Fibroblast of lung (primary cell): ENCODE measurements at regions not wholly inside any gene's neighbourhood (a gene's known extent, or its start where the extent isn't known, plus 50 kb on each side); places are given as distances from the start of the nearest gene placed in this dataset.

Source experiments
- DNase-seq, 2 donors: peaks; one replicate each; pipeline versions ENCODE4 v3.0.0 to v3.0.0-alpha.2; 2010; ENCODE audit warnings: low read depth in 2 of 2
- H2AFZ ChIP-seq: 2 replicates; pipeline ENCODE4 v1.5.1; 2012; ENCODE audit warnings: low read length, control low read depth, inconsistent platforms
- H3K27ac ChIP-seq: 2 replicates; pipeline ENCODE4 v1.5.1; 2011; ENCODE audit warnings: low read length, control low read depth; ENCODE audit not compliant: insufficient read depth
- H3K27me3 ChIP-seq: 2 replicates; pipeline ENCODE4 v1.5.1; 2011; ENCODE audit warnings: mild to moderate bottlenecking, low read length; ENCODE audit not compliant: control insufficient read depth, insufficient read depth
- H3K36me3 ChIP-seq: 2 replicates; pipeline ENCODE4 v1.5.1; 2011; ENCODE audit warnings: low read length; ENCODE audit not compliant: control insufficient read depth, insufficient read depth
- H3K4me1 ChIP-seq: 2 replicates; pipeline ENCODE4 v1.5.1; 2011; ENCODE audit warnings: low read length; ENCODE audit not compliant: control insufficient read depth, insufficient read depth; ENCODE audit errors: extremely low read depth
- H3K4me2 ChIP-seq: 2 replicates; pipeline ENCODE4 v1.5.1; 2011; ENCODE audit warnings: low read length, control low read depth; ENCODE audit not compliant: insufficient read depth; ENCODE audit errors: extremely low read depth
- H3K4me3 ChIP-seq, 4 experiments: fragments of 200-600 bp in 1 of 4; sonication (generic) in 1 of 4; replicated peaks in 1 of 4; 2 replicates each; pipeline ENCODE4 v1.5.1; 2011 to 2016; ENCODE audit warnings: low read length in 4 of 4, low read depth in 3 of 4, mild to moderate bottlenecking in 3 of 4, control low read depth in 2 of 4, inconsistent platforms in 1 of 4, mixed read lengths in 1 of 4; ENCODE audit not compliant: insufficient read depth in 1 of 4; ENCODE audit errors: control extremely low read depth in 1 of 4
- H3K79me2 ChIP-seq: 2 replicates; pipeline ENCODE4 v1.5.1; 2012; ENCODE audit warnings: mild to moderate bottlenecking, low read length, inconsistent platforms; ENCODE audit not compliant: control insufficient read depth, insufficient read depth
- H3K9ac ChIP-seq: 2 replicates; pipeline ENCODE4 v1.5.1; 2011; ENCODE audit warnings: mild to moderate bottlenecking, low read length, control low read depth; ENCODE audit not compliant: insufficient read depth
- H3K9me3 ChIP-seq: 2 replicates; pipeline ENCODE4 v1.5.1; 2012; ENCODE audit warnings: low read depth, low read length; ENCODE audit not compliant: control insufficient read depth, insufficient read depth
- H4K20me1 ChIP-seq: 2 replicates; pipeline ENCODE4 v1.5.1; 2011; ENCODE audit warnings: low read length; ENCODE audit not compliant: control insufficient read depth, insufficient read depth; ENCODE audit errors: extremely low read depth
- EZH2 ChIP-seq: IDR thresholded peaks from 2 replicates; pipeline ENCODE4 v1.5.1; 2012; ENCODE audit warnings: low read length, control low read depth, mild to moderate bottlenecking; ENCODE audit errors: missing control alignments
- TF ChIP-seq, protein P1 (sequence below), 2 donors: IDR thresholded peaks in 1 of 2; conservative IDR thresholded peaks in 1 of 2; 1 replicate in 1 of 2; 2 replicates in 1 of 2; pipeline ENCODE4 v1.5.1; 2011 to 2012; ENCODE audit warnings: low read length in 2 of 2, control low read depth in 1 of 2, inconsistent platforms in 1 of 2, low read depth in 1 of 2, mild to moderate bottlenecking in 1 of 2

DNA sequence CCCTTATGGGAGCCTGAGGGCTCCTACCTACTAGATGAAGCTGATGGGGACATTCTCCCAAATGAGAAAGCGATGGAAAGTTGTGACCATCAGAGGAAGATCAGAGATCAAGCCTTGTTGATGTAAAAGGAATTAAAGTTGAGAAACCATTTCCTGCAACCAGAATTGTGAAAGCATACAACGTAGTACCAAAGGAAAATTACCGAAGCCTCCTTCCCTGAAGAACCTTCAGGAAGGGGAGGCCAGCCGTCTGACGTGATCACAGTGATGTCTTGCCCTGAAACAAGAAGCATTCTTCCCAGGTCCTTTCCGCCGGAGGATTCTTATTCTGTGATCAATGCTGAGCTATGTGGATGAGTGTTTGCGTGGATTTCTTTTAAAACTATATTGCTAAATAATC, 211.6 kb upstream of the TNP1 start:
- H3K9ac ChIP-seq, result no peak overlapping the region
- H3K79me2 ChIP-seq, result no peaks in the 10 kb centered on the region
- no peaks in the 10 kb centered on the region for H3K36me3 ChIP-seq
- H3K4me1 ChIP-seq, result peaks cover 9% of the 10 kb centered on the region
- peak in 1 of 2 donors; percentile 67 for DNase-seq
- no peaks in the 10 kb centered on the region for H3K9me3 ChIP-seq
- no peak overlapping the region for H3K4me3 ChIP-seq
- no peak overlapping the region for H3K27ac ChIP-seq
- H4K20me1 ChIP-seq, result no peaks in the 10 kb centered on the region
- H2AFZ ChIP-seq, result no peak overlapping the region
- no peak overlapping the region for H3K4me2 ChIP-seq
- H3K27me3 ChIP-seq, result no peaks in the 10 kb centered on the region
- TF ChIP-seq, protein P1, sequence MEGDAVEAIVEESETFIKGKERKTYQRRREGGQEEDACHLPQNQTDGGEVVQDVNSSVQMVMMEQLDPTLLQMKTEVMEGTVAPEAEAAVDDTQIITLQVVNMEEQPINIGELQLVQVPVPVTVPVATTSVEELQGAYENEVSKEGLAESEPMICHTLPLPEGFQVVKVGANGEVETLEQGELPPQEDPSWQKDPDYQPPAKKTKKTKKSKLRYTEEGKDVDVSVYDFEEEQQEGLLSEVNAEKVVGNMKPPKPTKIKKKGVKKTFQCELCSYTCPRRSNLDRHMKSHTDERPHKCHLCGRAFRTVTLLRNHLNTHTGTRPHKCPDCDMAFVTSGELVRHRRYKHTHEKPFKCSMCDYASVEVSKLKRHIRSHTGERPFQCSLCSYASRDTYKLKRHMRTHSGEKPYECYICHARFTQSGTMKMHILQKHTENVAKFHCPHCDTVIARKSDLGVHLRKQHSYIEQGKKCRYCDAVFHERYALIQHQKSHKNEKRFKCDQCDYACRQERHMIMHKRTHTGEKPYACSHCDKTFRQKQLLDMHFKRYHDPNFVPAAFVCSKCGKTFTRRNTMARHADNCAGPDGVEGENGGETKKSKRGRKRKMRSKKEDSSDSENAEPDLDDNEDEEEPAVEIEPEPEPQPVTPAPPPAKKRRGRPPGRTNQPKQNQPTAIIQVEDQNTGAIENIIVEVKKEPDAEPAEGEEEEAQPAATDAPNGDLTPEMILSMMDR (conservative IDR thresholded peaks at IDR 0.05 in 1 of 2, IDR thresholded peaks at IDR 0.05 in 1 of 2; ENCODE audit: low read depth in 1 of 2, low read length in 2 of 2), result no peak

DNA sequence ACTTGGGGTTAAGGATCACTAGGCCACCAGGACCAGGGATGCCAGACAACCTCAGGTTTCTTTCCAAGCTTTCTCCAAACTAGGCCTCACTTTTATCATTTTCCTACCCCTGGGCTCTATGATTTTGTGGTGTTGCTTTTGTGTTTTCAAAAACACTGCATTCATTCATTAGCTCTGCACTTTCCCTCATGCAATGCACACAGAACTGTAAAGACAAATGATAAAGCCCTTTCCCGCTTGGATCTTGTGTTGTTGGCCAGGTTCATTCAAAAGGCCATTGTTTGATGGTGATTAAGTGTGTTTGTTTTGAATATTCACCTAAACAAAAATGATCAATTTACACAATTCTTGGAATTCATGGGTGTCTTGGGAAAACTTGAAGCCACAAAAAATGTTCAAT, 210.7 kb upstream of the TNP1 start:
- Histone ChIP-seq H3K9ac (no peak overlapping the region), H4K20me1 (no peaks in the 10 kb centered on the region), H3K36me3 (no peaks in the 10 kb centered on the region), H3K79me2 (no peaks in the 10 kb centered on the region), H3K4me2 (no peak overlapping the region), H3K27ac (no peak overlapping the region), H3K9me3 (no peaks in the 10 kb centered on the region), H3K4me1 (peaks cover 10% of the 10 kb centered on the region), H3K4me3 (no peak overlapping the region), H2AFZ (no peak overlapping the region), H3K27me3 (no peaks in the 10 kb centered on the region)
- DNase-seq, result no peak
- no peak for TF ChIP-seq EZH2

DNA sequence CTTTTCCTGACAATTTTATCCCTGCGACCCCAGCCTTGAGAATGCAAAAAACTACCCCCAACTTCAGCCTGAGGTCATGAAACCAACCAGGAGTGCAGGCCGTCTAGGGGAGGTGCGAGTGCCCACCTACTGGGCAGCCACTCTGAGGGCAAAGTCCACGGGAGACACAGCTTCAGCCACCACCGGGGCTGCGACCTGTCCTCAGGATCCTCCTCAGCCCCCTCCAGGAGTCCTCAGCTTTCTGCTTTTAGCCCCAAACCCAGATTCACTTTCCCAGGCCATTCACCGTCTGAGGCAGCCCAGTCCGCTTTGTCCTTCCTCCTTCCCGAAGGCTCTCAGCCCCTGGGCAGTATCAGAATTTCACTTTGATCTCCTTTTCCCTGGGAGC, 210.2 kb upstream of the TNP1 start:
- DNase-seq, result no peak
- no peak overlapping the region for H3K27ac ChIP-seq
- TF ChIP-seq, protein P1 (conservative IDR thresholded peaks at IDR 0.05 in 1 of 2, IDR thresholded peaks at IDR 0.05 in 1 of 2; ENCODE audit: low read depth in 1 of 2, low read length in 2 of 2), result no peak
- TF ChIP-seq EZH2, result no peak
- H3K27me3 ChIP-seq, result no peaks in the 10 kb centered on the region
- H2AFZ ChIP-seq, result no peak overlapping the region
- no peaks in the 10 kb centered on the region for H3K9me3 ChIP-seq
- peaks cover 8% of the 10 kb centered on the region for H3K4me1 ChIP-seq
- no peak overlapping the region for H3K4me3 ChIP-seq
- H4K20me1 ChIP-seq, result no peaks in the 10 kb centered on the region
- no peak overlapping the region for H3K9ac ChIP-seq
- H3K4me2 ChIP-seq, result no peak overlapping the region
- no peaks in the 10 kb centered on the region for H3K36me3 ChIP-seq
- H3K79me2 ChIP-seq, result no peaks in the 10 kb centered on the region
